Parathyroid adenoma (tissue), 2 donors: ENCODE measurements at regions not wholly inside any gene's neighbourhood (a gene's known extent, or its start where the extent isn't known, plus 50 kb on each side); places are given as distances from the start of the nearest gene placed in this dataset.

Source experiments
- H2AFZ ChIP-seq: fragments of 300-600 bp; sonication (generic); one replicate; pipeline ENCODE4 v1.7.0; 2017; ENCODE audit warnings: antibody characterized with exemption, mild to moderate bottlenecking
- H3K27ac ChIP-seq: fragments of 300-600 bp; sonication (generic); one replicate; pipeline ENCODE4 v1.7.0; 2017
- H3K27me3 ChIP-seq: fragments of 300-600 bp; sonication (generic); one replicate; pipeline ENCODE4 v1.7.0; 2017; ENCODE audit warnings: low read length; ENCODE audit not compliant: control insufficient read depth, insufficient read depth
- H3K36me3 ChIP-seq: fragments of 300-600 bp; sonication (generic); one replicate; pipeline ENCODE4 v1.7.0; 2017; ENCODE audit warnings: low read length; ENCODE audit not compliant: control insufficient read depth, insufficient read depth
- H3K4me1 ChIP-seq: fragments of 300-600 bp; sonication (generic); one replicate; pipeline ENCODE4 v1.7.0; 2017; ENCODE audit warnings: control low read depth
- H3K4me2 ChIP-seq: fragments of 300-600 bp; sonication (generic); one replicate; pipeline ENCODE4 v1.7.0; 2017; ENCODE audit warnings: low read length
- H3K4me3 ChIP-seq: fragments of 300-600 bp; sonication (generic); one replicate; pipeline ENCODE4 v1.7.0; 2017; ENCODE audit warnings: low read depth, low read length
- H3K79me2 ChIP-seq: fragments of 300-600 bp; sonication (generic); one replicate; pipeline ENCODE4 v1.7.0; 2017; ENCODE audit warnings: control low read depth
- H3K9ac ChIP-seq: fragments of 300-600 bp; sonication (generic); one replicate; pipeline ENCODE4 v1.7.0; 2017; ENCODE audit warnings: mild to moderate bottlenecking
- H3K9me3 ChIP-seq: fragments of 300-600 bp; sonication (generic); one replicate; pipeline ENCODE4 v1.7.0; 2017; ENCODE audit warnings: low read length; ENCODE audit not compliant: control insufficient read depth
- TF ChIP-seq, protein P1 (sequence below): fragments of 300-600 bp; sonication (generic); IDR thresholded peaks from one replicate; pipeline ENCODE4 v1.7.0; 2017; ENCODE audit warnings: antibody characterized with exemption, mild to moderate bottlenecking
- donor health status: primary hyperparathyroidism.

- TF ChIP-seq, protein P1, sequence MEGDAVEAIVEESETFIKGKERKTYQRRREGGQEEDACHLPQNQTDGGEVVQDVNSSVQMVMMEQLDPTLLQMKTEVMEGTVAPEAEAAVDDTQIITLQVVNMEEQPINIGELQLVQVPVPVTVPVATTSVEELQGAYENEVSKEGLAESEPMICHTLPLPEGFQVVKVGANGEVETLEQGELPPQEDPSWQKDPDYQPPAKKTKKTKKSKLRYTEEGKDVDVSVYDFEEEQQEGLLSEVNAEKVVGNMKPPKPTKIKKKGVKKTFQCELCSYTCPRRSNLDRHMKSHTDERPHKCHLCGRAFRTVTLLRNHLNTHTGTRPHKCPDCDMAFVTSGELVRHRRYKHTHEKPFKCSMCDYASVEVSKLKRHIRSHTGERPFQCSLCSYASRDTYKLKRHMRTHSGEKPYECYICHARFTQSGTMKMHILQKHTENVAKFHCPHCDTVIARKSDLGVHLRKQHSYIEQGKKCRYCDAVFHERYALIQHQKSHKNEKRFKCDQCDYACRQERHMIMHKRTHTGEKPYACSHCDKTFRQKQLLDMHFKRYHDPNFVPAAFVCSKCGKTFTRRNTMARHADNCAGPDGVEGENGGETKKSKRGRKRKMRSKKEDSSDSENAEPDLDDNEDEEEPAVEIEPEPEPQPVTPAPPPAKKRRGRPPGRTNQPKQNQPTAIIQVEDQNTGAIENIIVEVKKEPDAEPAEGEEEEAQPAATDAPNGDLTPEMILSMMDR = no peak
- H3K9ac ChIP-seq = no peak overlapping the region
- H2AFZ ChIP-seq = no peak overlapping the region
- H3K27me3 ChIP-seq = no peaks in the 10 kb centered on the region
- H3K79me2 ChIP-seq = no peaks in the 10 kb centered on the region
- no peaks in the 10 kb centered on the region for H3K9me3 ChIP-seq
- H3K4me2 ChIP-seq = no peak overlapping the region
- no peaks in the 10 kb centered on the region for H3K4me1 ChIP-seq
- no peak overlapping the region for H3K4me3 ChIP-seq
- H3K27ac ChIP-seq = no peak overlapping the region
- no peaks in the 10 kb centered on the region for H3K36me3 ChIP-seq
Observed at GRCh38 chr11:39809833-39810232, 1649.6 kb downstream of the LRRC4C start.

- Histone ChIP-seq H2AFZ (no peak overlapping the region), H3K4me3 (no peak overlapping the region), H3K36me3 (no peaks in the 10 kb centered on the region), H3K79me2 (no peaks in the 10 kb centered on the region), H3K9ac (no peak overlapping the region), H3K27ac (no peak overlapping the region), H3K4me2 (no peak overlapping the region), H3K27me3 (no peaks in the 10 kb centered on the region), H3K4me1 (no peaks in the 10 kb centered on the region), H3K9me3 (no peaks in the 10 kb centered on the region)
- TF ChIP-seq, protein P1 = no peak
Observed at GRCh38 chr11:39807904-39808303, 1651.5 kb downstream of the LRRC4C start.

DNA sequence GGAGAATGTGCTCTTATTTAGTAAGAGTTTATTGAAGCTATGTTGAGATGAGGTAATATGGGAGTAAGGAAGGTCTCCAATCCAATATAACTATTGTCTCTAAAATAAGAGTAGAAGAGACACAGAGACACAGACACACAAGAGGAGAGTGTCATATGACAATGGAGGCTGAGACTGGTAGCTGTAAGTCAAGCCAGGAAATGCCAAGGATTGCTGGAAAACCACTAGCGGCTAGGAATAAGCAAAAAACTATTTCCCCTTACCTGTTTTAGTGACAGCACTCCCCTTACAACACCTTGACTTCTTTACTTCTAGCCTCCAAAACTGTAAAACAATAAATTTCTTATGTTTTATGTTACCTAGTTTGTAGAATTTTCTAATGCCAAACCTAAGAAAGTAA lies 1652.8 kb downstream of the LRRC4C start:
- Histone ChIP-seq H3K9ac (no peak overlapping the region), H3K36me3 (no peaks in the 10 kb centered on the region), H3K4me2 (no peak overlapping the region), H3K4me1 (no peaks in the 10 kb centered on the region), H3K27me3 (no peaks in the 10 kb centered on the region), H3K79me2 (no peaks in the 10 kb centered on the region), H3K4me3 (no peak overlapping the region), H3K9me3 (no peaks in the 10 kb centered on the region), H3K27ac (no peak overlapping the region), H2AFZ (no peak overlapping the region)
- TF ChIP-seq, protein P1 = no peak

DNA sequence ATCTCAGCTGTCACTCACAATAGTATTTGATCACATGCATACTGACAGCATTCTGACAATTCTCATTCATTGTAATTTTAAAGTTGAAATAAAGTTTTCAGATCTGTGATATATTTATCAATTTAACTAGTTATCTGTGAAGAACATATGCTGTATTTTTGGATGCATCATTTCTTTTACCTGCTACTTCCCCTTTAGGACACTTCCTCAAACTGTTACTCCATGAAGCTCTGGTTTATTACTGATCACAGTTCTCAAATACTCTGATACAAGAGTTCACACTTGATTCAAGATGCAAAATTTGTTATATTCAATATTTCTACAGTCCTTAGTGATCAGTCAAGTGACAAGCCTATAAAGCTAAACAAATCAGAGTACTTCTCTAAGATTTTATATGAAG lies 1655.2 kb downstream of the LRRC4C start:
- no peak overlapping the region for H3K4me3 ChIP-seq
- H3K27ac ChIP-seq = no peak overlapping the region
- H3K4me2 ChIP-seq = no peak overlapping the region
- no peaks in the 10 kb centered on the region for H3K79me2 ChIP-seq
- H3K36me3 ChIP-seq = no peaks in the 10 kb centered on the region
- no peak overlapping the region for H2AFZ ChIP-seq
- no peaks in the 10 kb centered on the region for H3K9me3 ChIP-seq
- H3K27me3 ChIP-seq = no peaks in the 10 kb centered on the region
- no peak overlapping the region for H3K9ac ChIP-seq
- H3K4me1 ChIP-seq = no peaks in the 10 kb centered on the region
- TF ChIP-seq, protein P1 = no peak

GRCh38 chr11:39786682-39787081 lies 1672.8 kb downstream of the LRRC4C start:
- Histone ChIP-seq H3K36me3 (no peaks in the 10 kb centered on the region), H3K4me3 (no peak overlapping the region), H3K4me1 (no peaks in the 10 kb centered on the region), H3K4me2 (no peak overlapping the region), H3K79me2 (no peaks in the 10 kb centered on the region), H3K27me3 (no peaks in the 10 kb centered on the region), H3K27ac (no peak overlapping the region), H2AFZ (no peak overlapping the region), H3K9ac (no peak overlapping the region), H3K9me3 (no peaks in the 10 kb centered on the region)
- TF ChIP-seq, protein P1 = no peak
